Endothelial cell of umbilical vein (primary cell): ENCODE measurements at regions not wholly inside any gene's neighbourhood (a gene's known extent, or its start where the extent isn't known, plus 50 kb on each side); places are given as distances from the start of the nearest gene placed in this dataset.

Source experiments
- BruUV-seq: library from RNA; stranded (reverse); fragments of 400-500 nt; replicated peaks from 2 replicates; lab custom pipeline; 2021; lab: Mats Ljungman, UMichigan
- CTCF ChIA-PET: fragments of 300-600, 350-600 bp; sonication (Branson Sonifier 250); formaldehyde crosslinking; loops from one replicate; lab custom pipeline; 2021; ENCODE audit warnings: antibody characterized with exemption, inconsistent platforms; lab: Charles Lee
- POLR2A ChIA-PET: fragments of 300-600, 350-600 bp; sonication (Branson Sonifier 250); formaldehyde crosslinking; loops from one replicate; lab custom pipeline; 2021; ENCODE audit warnings: antibody characterized with exemption, inconsistent platforms; lab: Charles Lee
- DNase-seq: peaks from one replicate; pipeline ENCODE4 v3.0.0-alpha.2; 2011; ENCODE audit warnings: low read depth, low spot score
- FAIRE-seq: peaks from 2 replicates; lab custom pipeline; 2011; peaks lifted over from hg19 to GRCh38; lab: Jason Lieb, UNC
- H2AFZ ChIP-seq: 2 replicates; pipeline ENCODE4 v1.6.0; 2012; ENCODE audit warnings: low read depth, low read length, control low read depth, inconsistent platforms
- H3K27ac ChIP-seq: 2 replicates; pipeline ENCODE4 v1.5.1; 2011; ENCODE audit warnings: low read depth, mild to moderate bottlenecking, control low read depth, low read length, moderate library complexity; ENCODE audit not compliant: insufficient read depth
- H3K27me3 ChIP-seq, 2 experiments: 2 replicates each; pipeline versions ENCODE4 v1.6.0 to v1.6.1; 2011; ENCODE audit warnings: low read length in 2 of 2, mixed read lengths in 1 of 2; ENCODE audit not compliant: control insufficient read depth in 2 of 2, insufficient read depth in 2 of 2
- H3K36me3 ChIP-seq, 2 experiments: 2 replicates in 1 of 2; 3 replicates in 1 of 2; pipeline ENCODE4 v1.5.1; 2011; ENCODE audit warnings: low read length in 2 of 2, mild to moderate bottlenecking in 1 of 2, moderate library complexity in 1 of 2; ENCODE audit not compliant: control insufficient read depth in 2 of 2, insufficient read depth in 2 of 2; ENCODE audit errors: extremely low read depth in 1 of 2
- H3K4me1 ChIP-seq: 3 replicates; pipeline ENCODE4 v1.5.1; 2011; ENCODE audit warnings: mild to moderate bottlenecking, low read length; ENCODE audit not compliant: control insufficient read depth, insufficient read depth; ENCODE audit errors: extremely low read depth
- H3K4me2 ChIP-seq: 2 replicates; pipeline ENCODE4 v1.6.1; 2011; ENCODE audit warnings: low read length, control low read depth, mixed read lengths; ENCODE audit not compliant: insufficient read depth
- H3K4me3 ChIP-seq, 3 experiments: fragments of 200-600 bp in 1 of 3; sonication (generic), shearing (Covaris generic) in 1 of 3; replicated peaks in 1 of 3; 2 replicates each; pipeline ENCODE4 v1.5.1; 2011 to 2016; ENCODE audit warnings: control low read depth in 3 of 3, low read length in 3 of 3, mild to moderate bottlenecking in 2 of 3, inconsistent platforms in 1 of 3, low read depth in 1 of 3, moderate library complexity in 1 of 3; ENCODE audit not compliant: insufficient read depth in 1 of 3
- H3K79me2 ChIP-seq: 2 replicates; pipeline ENCODE4 v1.6.0; 2012; ENCODE audit warnings: low read length, inconsistent platforms; ENCODE audit not compliant: control insufficient read depth, insufficient read depth
- H3K9ac ChIP-seq: replicated peaks from 2 replicates; pipeline ENCODE3; 2011; ENCODE audit warnings: low read length, control low read depth; ENCODE audit not compliant: insufficient read depth; ENCODE audit errors: extremely low read depth
- H3K9me1 ChIP-seq: replicated peaks from 3 replicates; pipeline ENCODE4 v1.6.0; 2011; ENCODE audit warnings: mild to moderate bottlenecking, low read length; ENCODE audit not compliant: control insufficient read depth, insufficient read depth; ENCODE audit errors: extremely low read depth
- H3K9me3 ChIP-seq: replicated peaks from 2 replicates; pipeline ENCODE4 v1.5.1; 2012; ENCODE audit warnings: low read length, inconsistent platforms; ENCODE audit not compliant: control insufficient read depth, insufficient read depth
- H4K20me1 ChIP-seq: replicated peaks from 2 replicates; pipeline ENCODE3; 2011; ENCODE audit warnings: mild to moderate bottlenecking, low read length; ENCODE audit not compliant: control insufficient read depth, insufficient read depth; ENCODE audit errors: extremely low read depth
- CTCF ChIP-seq, 2 donors: IDR thresholded peaks; 1 replicate in 1 of 2; 2 replicates in 1 of 2; pipeline ENCODE4 v1.5.1; 2011; ENCODE audit warnings: low read length in 2 of 2, mild to moderate bottlenecking in 2 of 2, moderate library complexity in 2 of 2, control low read depth in 1 of 2, inconsistent platforms in 1 of 2, low read depth in 1 of 2; ENCODE audit not compliant: insufficient read depth in 1 of 2; ENCODE audit errors: extremely low read depth in 1 of 2
- EZH2 ChIP-seq: IDR thresholded peaks from 2 replicates; pipeline ENCODE4 v1.6.1; 2012; ENCODE audit warnings: borderline replicate concordance, low read depth, mild to moderate bottlenecking, moderate library complexity, low read length, inconsistent platforms; ENCODE audit not compliant: severe bottlenecking
- GATA2 ChIP-seq: IDR thresholded peaks from 2 replicates; pipeline ENCODE4 v1.7.0; 2011; ENCODE audit warnings: low read depth, mild to moderate bottlenecking, moderate library complexity, mixed read lengths, low read length; ENCODE audit not compliant: insufficient read length, insufficient read depth
- JUN ChIP-seq: IDR thresholded peaks from 2 replicates; pipeline ENCODE4 v1.6.1; 2011; ENCODE audit warnings: borderline replicate concordance, low read depth; ENCODE audit not compliant: insufficient read length, insufficient read depth
- MAX ChIP-seq: IDR thresholded peaks from 2 replicates; pipeline ENCODE4 v1.6.1; 2011; ENCODE audit not compliant: insufficient read depth, insufficient read length
- MYC ChIP-seq: IDR thresholded peaks from one replicate; pipeline ENCODE4 v1.6.1; 2011; ENCODE audit warnings: mild to moderate bottlenecking, low read depth, low read length
- POLR2A ChIP-seq: IDR thresholded peaks from 2 replicates; pipeline ENCODE4 v1.6.1; 2012; ENCODE audit warnings: low read depth, mild to moderate bottlenecking, control low read depth, low read length
- POLR2AphosphoS5 ChIP-seq: IDR thresholded peaks from 2 replicates; pipeline ENCODE4 v1.6.1; 2012; ENCODE audit warnings: low read depth, mild to moderate bottlenecking, control low read depth, low read length, moderate library complexity; ENCODE audit not compliant: insufficient read depth
- dilution Hi-C: fragments of 300-500 bp; cut with MboI; formaldehyde crosslinking; loops from one replicate; pipeline ENCODE4 v1.15.0; 2019; ENCODE audit warnings: low sequenced_read_pairs; ENCODE audit not compliant: extremely low pct_ligation_motif_present
- intact Hi-C: fragments of 100-400 bp; cut with micrococcal nuclease; formaldehyde crosslinking; loops from one replicate; pipeline ENCODE4 v1.10.0; 2022

GRCh38 chr6:77204555-77204954 is 258.7 kb downstream of the HTR1B start:
- no peaks in the 10 kb centered on the region for H3K9me1 ChIP-seq
- dilution Hi-C loops (no loop called here), intact Hi-C loops (no loop called here)
- TF ChIP-seq MAX: no peak
- TF ChIP-seq GATA2: no peak
- TF ChIP-seq CTCF (IDR thresholded peaks at IDR 0.05; ENCODE audit: extremely low read depth in 1 of 2, insufficient read depth in 1 of 2, low read depth in 1 of 2, low read length in 2 of 2): no peak
- TF ChIP-seq POLR2A: no peak
- TF ChIP-seq JUN: no peak
- TF ChIP-seq MYC: no peak
- TF ChIP-seq POLR2AphosphoS5: no peak
- no peak for TF ChIP-seq EZH2
- FAIRE-seq: no peak
- POLR2A ChIA-PET: no interaction called here
- H3K27ac ChIP-seq: no peak overlapping the region
- CTCF ChIA-PET: no interaction called here
- H3K27me3 ChIP-seq: no peaks in the 10 kb centered on the region
- no peaks in the 10 kb centered on the region for H3K79me2 ChIP-seq
- no peak overlapping the region for H3K4me3 ChIP-seq
- no peak overlapping the region for H3K9ac ChIP-seq
- no peaks in the 10 kb centered on the region for H3K9me3 ChIP-seq
- no peaks in the 10 kb centered on the region for H3K4me1 ChIP-seq
- H2AFZ ChIP-seq: no peak overlapping the region
- no peak for DNase-seq
- H3K36me3 ChIP-seq: peaks cover 0 to 3% of the 10 kb centered on the region in 2 experiments
- no peaks in the 10 kb centered on the region for H4K20me1 ChIP-seq
- no peak overlapping the region for H3K4me2 ChIP-seq
- no TSS peak for BruUV-seq
